ENCODE measurements at regions not wholly inside any gene's neighbourhood (a gene's known extent, or its start where the extent isn't known, plus 50 kb on each side); places are given as distances from the start of the nearest gene placed in this dataset.

DNA sequence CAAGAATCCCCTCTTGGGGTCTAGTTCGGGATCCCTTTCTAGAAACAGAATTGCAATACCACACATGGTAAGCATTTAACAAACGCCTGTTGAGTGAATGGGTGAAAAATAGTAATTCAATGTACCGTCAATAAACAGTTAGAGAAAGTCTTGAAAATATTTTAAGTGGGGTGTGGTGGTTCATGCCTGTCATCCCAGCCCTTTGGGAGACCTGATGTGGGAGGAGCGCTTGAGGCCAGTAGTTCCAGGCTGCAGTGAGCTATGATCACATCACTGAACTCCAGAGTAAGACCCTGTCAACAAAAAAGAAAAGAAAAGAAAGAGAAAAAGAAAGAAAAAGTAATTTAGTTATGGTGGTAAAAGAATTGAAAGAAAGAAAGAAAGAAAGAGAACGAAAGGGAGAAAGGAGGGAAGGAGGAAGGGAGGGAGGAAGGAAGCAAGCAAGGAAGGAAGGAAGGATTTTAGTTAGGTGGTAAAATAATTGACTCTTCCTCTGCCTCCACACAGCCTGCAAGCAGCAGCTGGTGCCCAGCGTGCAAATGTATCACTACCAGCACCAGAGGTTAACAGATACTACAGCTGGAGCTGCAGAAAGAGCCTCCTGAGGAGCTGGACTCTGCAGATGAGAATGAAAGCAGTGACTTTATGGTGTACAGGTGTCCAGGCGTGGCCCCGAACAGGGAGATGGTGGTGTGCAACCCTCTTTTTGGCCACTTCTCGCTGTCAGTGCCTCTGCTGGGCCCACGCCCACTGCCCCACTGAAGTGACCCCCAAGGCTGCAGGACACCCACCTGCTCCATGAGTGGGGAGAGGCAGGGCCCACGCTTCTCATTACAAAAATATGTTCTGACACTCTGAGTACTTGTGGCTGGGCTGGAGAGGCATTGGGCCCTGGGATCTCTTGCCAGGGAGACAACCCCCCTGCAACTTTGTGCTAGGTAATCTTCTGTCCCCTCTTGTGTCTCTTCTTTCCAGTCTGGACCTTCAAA is 135.4 kb downstream of the BAMBI start:
- DNase-seq, result no peak

DNA sequence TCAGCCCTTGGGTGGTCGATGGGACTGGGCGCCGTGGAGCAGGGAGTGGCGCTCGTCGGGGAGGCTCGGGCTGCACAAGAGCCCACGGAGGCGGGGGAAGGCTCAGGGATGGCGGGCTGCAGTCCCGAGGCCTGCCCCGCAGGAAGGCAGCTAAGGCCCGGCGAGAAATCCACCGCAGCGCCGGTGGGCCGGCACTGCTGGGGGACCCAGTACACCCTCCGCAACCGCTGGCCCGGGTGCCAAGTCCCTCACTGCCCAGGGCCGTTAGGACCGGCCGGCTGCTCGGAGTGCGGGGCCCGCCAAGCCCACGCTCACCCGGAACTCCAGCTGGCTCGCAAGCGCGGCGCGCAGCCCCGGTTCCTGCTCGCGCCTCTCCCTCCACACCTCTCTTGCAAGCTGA is 138.4 kb downstream of the BAMBI start:
- DNase-seq, result no peak

DNA sequence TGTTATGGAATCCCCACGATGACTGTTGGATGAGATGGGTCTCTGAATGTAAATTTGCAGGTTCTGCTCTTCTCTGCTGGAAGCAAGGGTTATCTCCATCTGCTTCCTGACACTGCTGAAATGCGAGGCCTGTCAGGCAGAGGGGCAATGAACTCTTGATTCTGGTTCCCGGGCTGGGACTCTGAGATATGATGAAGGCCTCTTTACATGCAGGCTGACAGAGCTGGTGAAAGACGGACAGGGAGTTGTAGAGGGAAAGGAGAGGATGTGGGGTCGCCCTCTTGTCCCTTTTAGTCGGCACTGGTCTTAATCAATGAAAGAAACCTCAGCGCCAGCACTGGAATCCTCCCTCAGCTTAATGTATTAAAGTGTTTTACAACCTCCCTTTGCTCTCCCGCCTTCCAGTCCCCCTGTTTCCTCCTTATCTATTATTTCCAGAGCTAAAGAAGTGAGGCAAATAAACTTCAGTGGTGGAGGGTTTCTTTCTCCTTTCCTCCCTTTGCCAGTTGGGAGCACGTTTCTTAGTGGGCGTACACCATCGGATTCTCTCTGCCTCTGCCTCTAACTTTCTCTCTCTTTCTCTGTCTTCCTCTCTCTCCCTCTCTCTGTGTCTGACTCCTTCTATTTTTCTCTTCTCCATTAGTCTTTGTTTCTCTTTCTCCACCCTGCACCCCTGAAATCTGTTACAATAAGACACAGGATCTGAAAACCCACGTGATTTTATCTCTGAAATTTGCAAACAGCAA is 145.6 kb downstream of the BAMBI start:
- no peak for DNase-seq

DNA sequence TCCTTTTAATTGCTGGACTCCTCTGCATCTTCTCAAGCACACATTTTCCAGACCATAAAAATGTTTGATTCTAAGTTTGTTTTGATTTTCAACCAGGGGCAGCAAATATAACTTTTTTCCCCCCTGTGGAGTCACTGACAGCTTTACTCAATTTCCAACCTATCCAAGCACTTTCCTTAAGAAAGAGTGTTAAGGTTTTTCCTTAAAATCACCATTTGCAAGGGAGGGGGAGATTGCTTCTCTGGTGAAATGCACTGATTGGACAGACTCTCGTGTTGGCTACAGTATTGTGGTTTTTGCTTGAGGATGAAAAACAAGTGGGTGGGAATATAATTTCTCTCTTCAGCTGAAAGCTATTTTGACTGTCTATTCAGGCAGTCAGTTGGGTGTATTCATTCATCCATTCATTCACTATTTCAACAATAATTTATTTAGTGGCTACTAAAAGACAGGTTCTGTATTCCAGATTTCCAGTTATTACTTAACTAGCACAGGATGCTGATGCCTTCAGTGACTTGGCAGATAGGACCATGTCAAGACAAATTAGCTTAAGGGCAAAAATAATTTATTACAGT is 146.3 kb downstream of the BAMBI start:
- DNase-seq, result no peak

DNA sequence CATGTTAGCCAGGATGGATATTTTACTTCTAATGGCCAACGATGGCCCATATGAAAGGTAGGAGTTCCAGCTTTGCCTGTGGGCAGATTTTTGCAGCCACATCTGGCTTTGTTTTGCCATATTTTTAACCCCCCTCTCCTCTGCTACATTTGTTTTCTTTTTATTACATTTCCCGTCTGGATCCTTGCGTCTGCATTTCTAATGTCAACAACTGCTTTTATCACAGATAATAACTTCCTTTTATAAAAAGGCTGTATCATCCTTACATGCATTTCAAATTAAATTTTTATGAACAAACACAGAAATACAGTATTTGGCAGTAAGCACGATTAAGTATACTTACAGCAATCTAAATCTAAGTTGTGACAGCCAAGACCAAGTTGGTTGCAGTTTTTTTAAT is 156.0 kb downstream of the BAMBI start:
- DNase-seq, result no peak

DNA sequence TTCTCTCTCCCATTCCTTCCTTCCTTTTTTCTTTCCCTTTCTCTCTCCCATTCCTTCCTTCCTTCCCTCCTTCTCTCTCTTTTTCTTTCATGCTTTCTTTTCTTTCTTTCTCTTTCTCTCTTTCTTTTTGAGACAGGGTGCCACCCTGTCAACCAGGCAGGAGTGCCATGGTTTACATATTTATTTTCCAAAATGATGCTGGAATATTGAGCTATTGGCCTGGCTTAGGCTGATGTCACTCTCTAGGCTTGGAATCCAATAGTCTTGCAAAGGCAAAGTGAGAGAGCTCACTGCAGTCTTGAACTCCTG is 159.1 kb downstream of the BAMBI start:
- no peak for DNase-seq

DNA sequence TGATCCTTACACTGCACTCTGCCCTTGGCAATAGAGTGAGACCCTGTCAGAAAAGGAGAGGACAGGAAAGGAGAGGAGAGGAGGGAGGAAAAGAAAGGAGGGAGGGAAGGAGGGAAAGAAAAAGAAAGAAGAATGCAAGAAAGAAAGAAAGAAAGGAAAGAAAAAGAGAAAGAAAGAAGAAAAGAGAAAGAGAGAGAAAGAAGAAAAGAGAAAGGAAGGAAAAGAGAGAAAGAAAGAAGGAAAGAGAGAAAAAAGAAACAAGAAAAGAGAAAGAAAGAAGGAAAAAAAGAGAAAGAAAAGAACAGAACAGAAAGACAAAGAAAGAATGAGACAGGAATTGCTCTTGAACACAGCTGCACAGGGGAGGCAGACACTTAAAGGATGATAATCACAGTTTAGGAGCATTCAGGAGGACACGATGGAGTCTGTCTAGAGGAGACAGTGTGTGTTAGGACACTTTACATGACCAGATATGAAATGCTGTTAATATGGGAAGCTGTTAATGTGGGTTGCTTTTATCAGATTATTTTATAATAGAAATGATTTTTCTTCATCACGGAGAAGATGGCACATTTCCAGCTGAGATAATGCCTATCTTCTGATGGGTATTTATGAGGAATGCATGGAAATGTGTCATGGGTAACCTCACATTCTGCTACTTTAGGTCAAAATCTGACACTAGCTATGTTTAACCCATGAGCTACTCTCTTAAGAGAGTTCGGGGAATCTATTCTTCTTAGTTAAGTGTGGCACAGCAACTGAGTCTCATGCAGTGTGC is 160.5 kb downstream of the BAMBI start:
- DNase-seq, result no peak

DNA sequence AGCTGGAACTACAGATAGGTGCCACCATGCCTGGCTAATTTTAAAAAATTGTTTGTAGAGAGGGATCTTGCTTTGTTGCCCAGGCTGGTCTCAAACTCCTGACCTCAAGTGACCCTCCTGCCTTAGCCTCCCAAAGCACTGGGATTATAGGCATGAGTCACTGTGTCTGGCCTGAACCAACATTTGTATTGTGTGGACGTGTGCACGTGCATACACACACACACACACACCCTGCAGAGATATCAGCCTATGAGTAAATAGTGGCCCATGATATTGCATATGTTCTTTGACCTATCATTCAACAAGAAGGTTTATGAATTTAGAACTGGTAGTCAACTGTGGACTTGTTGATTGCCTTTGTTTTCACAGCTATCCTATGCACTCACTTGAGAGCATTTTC is 161.6 kb downstream of the BAMBI start:
- no peak for DNase-seq

DNA sequence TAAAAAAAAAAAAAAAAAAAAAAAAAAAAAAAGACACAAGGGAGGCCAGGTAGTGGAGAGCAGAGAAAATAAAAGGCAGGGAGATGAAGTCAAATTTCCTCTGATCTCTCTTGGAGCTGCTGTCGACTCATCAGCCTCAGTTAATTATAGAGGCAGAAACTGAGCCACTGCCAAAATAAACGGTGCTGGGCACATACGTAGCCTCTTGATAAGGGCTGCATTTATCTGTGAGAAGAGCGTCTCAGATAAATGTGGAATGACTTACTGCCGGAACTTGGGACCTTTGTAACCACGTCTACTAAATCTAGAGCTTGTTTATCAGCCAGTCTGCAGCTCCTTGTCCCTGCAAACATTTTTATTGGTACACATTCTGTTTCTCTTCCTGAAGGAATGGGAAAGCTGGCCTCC is 162.3 kb downstream of the BAMBI start:
- no peak for DNase-seq

DNA sequence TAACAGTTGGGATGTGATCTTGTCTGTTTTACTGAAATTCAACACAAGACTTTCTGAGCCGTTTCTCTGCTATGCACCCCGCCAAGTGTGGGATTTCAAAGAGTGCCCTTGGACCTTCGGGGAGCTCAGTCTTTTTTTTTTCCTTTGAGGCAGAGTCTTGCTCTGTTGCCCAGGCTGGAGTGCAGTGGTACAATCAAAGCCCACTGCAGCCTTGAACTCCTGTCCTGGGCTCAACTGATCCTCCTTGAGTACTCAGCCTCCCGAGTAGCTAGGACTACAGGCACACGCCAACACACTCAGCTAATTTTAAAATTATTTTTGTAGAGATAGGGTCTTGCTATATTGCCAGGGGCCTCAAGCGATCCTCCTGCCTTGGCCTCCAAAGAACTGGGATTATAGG is 162.9 kb downstream of the BAMBI start:
- no peak for DNase-seq

DNA sequence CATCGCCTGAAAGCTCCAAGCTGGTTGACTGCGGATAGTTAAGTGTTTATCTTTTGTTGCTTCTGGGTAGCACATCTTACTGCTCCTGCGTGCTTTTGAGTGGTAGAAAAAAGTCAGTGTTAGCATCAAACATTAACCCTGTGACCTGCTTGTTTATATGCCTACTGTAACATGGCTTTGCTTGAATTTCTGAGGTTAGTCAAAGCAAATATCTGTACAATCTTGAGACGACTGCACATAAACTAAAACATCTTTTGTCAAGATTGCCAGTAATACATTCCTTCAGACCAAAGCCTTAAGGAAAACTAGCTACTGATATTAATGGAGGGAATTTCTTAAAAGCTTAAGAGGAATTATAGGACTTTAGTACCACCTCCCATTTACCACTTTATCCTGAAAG is 163.7 kb downstream of the BAMBI start:
- DNase-seq, result no peak

DNA sequence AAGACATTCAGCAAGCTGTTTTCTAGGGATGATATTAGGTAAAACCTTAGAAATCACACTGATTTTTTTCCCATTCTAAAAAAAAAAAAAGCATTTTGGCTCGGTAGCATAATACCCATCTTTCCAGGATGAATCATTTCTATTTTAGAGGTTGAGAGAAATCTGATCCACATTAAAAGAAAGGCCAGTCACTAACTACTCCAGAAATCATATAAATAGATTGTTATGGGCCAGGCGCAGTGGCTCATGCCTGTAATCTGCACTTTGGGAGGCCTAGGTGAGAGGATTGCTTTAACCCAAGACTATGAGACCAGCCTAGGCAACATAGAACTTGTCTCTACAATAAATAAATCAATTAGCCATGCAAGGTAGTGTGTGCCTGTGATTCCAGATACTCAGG is 164.3 kb downstream of the BAMBI start:
- no peak for DNase-seq

DNA sequence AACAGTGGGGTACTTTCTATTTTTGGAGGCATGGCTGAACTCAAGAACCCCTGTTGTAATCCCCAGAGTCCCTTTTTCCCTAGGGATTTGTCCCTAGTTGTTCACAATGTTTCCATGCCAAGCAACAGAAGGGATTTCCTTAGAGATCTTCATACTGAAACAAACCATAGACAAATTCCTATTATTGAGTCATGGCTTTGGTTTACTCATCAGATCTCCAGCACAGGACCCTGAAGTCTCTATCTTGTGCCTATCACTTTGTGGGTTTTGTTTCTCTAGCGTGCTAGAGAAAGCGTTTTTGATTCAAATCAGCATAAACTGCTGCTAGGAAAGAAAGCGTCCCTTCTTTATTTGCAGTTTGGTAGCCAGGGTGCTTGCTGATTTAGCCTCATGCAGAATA is 165.0 kb downstream of the BAMBI start:
- no peak for DNase-seq

DNA sequence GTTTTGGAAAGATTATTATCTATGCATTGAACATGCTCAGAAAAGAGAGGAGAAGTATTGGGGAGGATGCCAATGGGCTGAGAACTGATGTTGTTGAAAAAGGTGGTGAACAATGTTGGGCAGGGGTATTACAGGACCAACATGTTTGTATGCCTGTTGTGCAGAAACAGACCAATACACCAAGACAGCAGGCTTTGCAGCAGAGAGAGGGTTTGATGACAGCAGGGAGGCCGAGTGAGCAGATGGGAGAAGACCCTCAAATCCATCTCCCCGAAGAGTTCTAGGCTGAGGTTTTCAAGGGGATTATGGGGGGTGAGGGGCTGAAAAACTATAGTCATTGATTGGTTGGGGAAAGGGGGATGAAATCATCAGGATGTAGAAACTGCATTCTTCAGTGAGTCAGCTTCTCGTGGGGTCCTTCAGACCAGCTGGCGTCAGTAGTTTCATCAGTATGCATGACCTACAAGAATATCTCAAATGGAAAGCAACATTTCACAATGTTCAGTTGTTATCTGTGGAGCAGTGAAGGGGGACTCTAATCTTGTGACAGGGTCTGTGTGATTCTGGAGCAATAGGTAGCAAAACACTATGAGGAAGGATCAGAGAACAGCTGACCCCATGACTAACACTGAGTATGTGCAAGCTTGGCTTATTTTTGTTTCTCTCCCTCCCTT is 167.8 kb downstream of the BAMBI start:
- DNase-seq, result no peak

DNA sequence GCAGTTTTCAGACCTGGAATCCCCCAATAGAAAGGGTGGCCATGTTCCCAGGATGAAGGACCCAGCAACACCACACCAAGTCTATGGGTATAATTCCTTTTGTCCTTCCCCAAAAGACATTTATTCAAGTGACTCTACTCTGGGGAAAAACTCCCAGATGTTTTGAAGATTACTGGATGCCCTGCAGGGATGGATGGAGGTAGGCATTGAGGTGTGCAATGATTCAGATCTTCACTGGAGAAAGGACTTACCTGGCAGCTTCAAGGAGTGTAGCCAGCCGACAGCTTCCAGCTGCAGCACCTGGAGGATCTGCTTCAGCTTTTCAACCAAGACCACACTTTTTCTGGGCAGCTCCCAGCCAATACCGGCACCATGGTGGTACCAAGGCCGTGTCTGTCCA is 172.0 kb downstream of the BAMBI start:
- no peak for DNase-seq

DNA sequence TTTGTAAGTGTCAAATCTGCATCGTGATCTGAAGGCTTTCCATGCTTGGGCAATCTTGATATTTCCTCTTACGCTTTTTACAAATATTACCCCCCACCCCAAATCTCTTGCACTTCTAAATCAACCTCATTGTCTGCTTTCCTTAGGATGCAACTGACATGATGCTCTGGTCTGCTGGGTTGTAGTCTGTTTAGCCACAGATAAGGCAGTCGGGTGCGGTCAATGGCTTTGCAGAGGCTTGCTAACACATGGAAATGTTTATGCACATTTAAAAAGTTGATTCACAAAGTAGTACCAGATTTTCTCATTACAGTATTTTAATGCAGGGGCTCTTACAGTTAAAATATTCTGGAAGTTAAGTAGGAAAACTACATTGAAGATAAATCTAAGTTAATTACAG is 172.5 kb downstream of the BAMBI start:
- DNase-seq, result no peak

DNA sequence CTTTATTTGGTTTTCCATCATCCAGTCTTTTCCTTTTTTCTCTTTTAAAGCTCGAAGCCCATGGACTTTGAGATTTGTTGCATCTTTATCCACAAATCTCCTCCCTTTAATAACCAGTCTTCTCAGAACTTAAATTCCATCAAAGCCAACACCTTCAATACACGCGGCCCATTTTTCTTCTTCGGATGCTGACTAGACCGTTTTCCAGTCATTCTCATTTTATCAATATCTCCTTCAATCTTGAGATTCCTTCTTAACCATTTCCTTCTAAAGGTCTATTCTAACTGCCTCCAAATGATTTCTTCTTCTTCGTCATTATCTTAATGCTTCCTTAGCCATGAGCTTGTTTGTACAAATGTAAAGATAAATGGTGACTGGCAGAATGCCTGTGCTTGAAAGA is 173.5 kb downstream of the BAMBI start:
- DNase-seq, result no peak

DNA sequence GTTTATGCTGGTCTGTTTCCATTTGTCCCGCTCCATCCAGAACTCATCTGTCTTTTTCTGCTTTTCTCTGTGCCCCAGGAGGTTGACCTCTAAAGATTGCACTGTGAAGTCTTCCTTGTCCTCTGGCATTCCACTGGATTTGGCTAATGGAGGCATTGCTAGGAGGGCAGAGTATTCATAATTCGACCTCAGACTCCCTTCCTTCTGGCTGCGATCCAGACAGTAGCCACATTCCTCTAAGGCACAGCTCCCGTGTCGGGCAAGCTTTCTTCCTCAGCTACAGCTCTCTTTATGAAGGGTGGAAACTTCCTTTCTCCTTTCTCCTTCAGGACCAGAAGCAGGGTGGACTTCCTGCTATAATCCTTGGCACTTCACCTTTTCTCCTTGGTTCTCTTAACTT is 175.9 kb downstream of the BAMBI start:
- DNase-seq, result no peak

DNA sequence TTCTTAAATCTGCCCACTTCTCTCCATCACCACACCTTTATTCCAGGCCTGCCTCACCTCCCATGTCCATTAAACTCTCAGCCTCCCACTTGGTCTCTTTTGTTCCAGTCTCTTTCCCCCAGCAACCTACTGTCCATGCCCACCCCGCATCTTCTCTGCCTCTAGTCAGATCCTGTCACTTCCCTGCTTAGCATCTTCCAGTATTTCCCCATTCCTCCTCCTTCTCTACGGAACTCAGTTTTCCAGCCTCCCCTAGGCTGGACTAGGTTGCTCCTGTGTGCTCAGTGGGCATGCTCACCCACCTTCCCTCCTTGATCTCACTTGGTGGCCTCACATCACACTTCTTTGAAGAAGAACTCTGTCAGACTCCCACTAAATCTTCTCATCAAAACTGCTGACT is 179.8 kb downstream of the BAMBI start:
- DNase-seq, result no peak

DNA sequence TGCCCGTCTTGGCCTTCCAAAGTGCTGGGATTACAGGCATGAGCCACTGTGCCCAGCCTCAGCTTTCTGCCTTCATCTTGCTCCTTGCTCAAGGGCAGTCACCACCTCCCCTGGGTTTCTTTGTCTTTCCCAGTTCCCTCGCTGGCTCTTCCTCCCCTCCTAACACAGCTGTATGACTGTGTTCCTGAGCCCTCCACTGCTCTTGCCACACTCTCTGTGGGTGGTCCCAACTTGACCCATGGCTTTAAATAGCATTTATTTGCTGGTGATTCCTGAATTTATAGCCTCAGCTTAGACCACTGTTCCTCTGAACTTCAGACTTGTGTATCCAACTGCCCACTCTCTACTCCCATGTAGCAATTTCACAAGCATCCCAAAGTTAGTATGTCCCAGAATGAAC is 181.3 kb downstream of the BAMBI start:
- DNase-seq, result no peak

DNA sequence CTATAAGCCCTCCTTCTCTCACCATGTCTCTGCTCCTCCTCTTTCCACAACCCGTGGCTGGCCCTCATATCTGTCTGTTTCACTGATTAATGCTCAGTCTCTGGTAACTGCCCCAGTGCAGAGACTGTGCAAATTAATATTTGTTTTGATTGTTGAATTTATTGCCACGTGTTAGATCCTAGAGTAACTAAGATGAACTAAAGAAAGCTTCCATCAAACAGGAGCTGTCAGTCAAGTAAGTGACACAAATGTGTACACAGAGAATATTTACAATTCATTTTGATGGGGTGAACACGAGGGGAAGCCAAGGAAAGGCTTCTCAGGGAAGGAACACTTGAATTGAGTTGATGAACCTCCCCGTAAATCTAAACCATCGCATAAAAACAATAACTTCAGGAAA is 182.5 kb downstream of the BAMBI start:
- no peak for DNase-seq

DNA sequence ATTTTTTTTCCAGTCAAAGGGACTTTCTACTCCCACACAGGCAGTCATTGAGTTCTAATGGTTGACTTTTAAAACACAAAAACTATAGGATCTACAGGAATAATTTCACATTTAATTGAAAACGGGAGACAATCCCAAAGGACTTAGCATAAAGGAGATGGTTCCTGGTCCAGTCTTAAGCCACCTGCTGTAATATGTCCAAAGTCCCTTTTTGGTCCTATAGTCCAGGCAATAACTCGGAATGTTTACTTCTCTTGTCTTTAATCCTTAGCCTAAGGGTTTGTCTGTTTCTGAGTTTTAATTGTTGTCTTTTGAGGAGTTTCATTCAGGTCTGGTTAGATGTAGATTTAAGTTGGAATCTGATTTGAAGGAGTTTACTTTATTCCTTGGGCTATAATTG is 184.9 kb downstream of the BAMBI start:
- no peak for DNase-seq
